GM19395 (cell line): ENCODE measurements at regions not wholly inside any gene's neighbourhood (a gene's known extent, or its start where the extent isn't known, plus 50 kb on each side); places are given as distances from the start of the nearest gene placed in this dataset.
"Not testable (repeated sequence)": the region's sequence is repeated elsewhere in the genome, so short reads cannot be mapped to it uniquely, and the experiment has no call there.

ENCODE experiments used
- ATAC-seq: cut with Tn5 transposase; IDR thresholded peaks from one replicate; pipeline ENCODE4 v1.9.1; 2021; ENCODE audit warnings: mild to moderate bottlenecking, moderate library complexity; ENCODE audit not compliant: unreplicated experiment

- no peak for ATAC-seq
Observed at GRCh38 chr6:14217728-14218518, 100.4 kb downstream of the CD83 start.

GRCh38 chr6:14218519-14218800 is 100.9 kb downstream of the CD83 start:
- ATAC-seq: no peak

GRCh38 chr6:14221564-14222279 is 104.2 kb downstream of the CD83 start:
- ATAC-seq: no peak

GRCh38 chr6:14222956-14223355 is 105.4 kb downstream of the CD83 start:
- no peak for ATAC-seq

- ATAC-seq: peak; percentile 79
Observed at GRCh38 chr6:14224359-14225103, 107.0 kb downstream of the CD83 start.

GRCh38 chr6:14226051-14226660 is 108.6 kb downstream of the CD83 start:
- ATAC-seq: no peak

GRCh38 chr6:14228571-14228970 is 111.0 kb downstream of the CD83 start:
- ATAC-seq: no peak

GRCh38 chr6:14231071-14231483 is 113.5 kb downstream of the CD83 start:
- ATAC-seq: no peak

- no peak for ATAC-seq
Observed at GRCh38 chr6:14231501-14232280, 114.1 kb downstream of the CD83 start.

- ATAC-seq: no peak
Observed at GRCh38 chr6:14232889-14233288, 115.3 kb downstream of the CD83 start.

GRCh38 chr6:14235653-14236356 is 118.2 kb downstream of the CD83 start:
- ATAC-seq: no peak

GRCh38 chr6:14239097-14239496 is 121.5 kb downstream of the CD83 start:
- ATAC-seq: no peak

GRCh38 chr6:14240411-14241166 is 123.0 kb downstream of the CD83 start:
- ATAC-seq: peak; percentile 44

- peak; percentile 70 for ATAC-seq
Observed at GRCh38 chr6:14241255-14242070, 123.9 kb downstream of the CD83 start.

GRCh38 chr6:14242912-14243311 is 125.3 kb downstream of the CD83 start:
- not testable (repeated sequence) for ATAC-seq

GRCh38 chr6:14243597-14243996 is 126.0 kb downstream of the CD83 start:
- ATAC-seq: no peak

GRCh38 chr6:14246876-14247275 is 129.3 kb downstream of the CD83 start:
- no peak for ATAC-seq

GRCh38 chr6:14250573-14250972 is 133.0 kb downstream of the CD83 start:
- no peak for ATAC-seq
